DND-41 (cell line): ENCODE measurements at regions not wholly inside any gene's neighbourhood (a gene's known extent, or its start where the extent isn't known, plus 50 kb on each side); places are given as distances from the start of the nearest gene placed in this dataset.

Experiments
- EZH2 ChIP-seq: IDR thresholded peaks from 3 replicates; pipeline ENCODE4 v1.6.1; 2012; ENCODE audit warnings: borderline replicate concordance, low read depth, mild to moderate bottlenecking, moderate library complexity, low read length, inconsistent platforms; ENCODE audit not compliant: severe bottlenecking
- TF ChIP-seq, protein P1 (sequence below): IDR thresholded peaks from 2 replicates; pipeline ENCODE4 v1.5.1; 2012; ENCODE audit warnings: borderline replicate concordance, low read length, moderate library complexity, mild to moderate bottlenecking; ENCODE audit not compliant: poor library complexity, severe bottlenecking; ENCODE audit errors: extremely low read depth

GRCh38 chr10:100660365-100660764, 85.0 kb upstream of the PAX2 start:
- TF ChIP-seq, protein P1, sequence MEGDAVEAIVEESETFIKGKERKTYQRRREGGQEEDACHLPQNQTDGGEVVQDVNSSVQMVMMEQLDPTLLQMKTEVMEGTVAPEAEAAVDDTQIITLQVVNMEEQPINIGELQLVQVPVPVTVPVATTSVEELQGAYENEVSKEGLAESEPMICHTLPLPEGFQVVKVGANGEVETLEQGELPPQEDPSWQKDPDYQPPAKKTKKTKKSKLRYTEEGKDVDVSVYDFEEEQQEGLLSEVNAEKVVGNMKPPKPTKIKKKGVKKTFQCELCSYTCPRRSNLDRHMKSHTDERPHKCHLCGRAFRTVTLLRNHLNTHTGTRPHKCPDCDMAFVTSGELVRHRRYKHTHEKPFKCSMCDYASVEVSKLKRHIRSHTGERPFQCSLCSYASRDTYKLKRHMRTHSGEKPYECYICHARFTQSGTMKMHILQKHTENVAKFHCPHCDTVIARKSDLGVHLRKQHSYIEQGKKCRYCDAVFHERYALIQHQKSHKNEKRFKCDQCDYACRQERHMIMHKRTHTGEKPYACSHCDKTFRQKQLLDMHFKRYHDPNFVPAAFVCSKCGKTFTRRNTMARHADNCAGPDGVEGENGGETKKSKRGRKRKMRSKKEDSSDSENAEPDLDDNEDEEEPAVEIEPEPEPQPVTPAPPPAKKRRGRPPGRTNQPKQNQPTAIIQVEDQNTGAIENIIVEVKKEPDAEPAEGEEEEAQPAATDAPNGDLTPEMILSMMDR = no peak
- no peak for TF ChIP-seq EZH2
